ENCODE measurements at regions not wholly inside any gene's neighbourhood (a gene's known extent, or its start where the extent isn't known, plus 50 kb on each side); places are given as distances from the start of the nearest gene placed in this dataset.
"Not testable (repeated sequence)": the region's sequence is repeated elsewhere in the genome, so short reads cannot be mapped to it uniquely, and the experiment has no call there.

- DNase-seq (ENCODE audit: low spot score in 2 of 2): no peak
- Mint-ChIP-seq H3K27ac (no peak overlapping the region), H3K36me3 (no peaks in the 10 kb centered on the region), H3K9me3 (no peaks in the 10 kb centered on the region)
- peak in 1 of 2 donors; percentile 55 for ATAC-seq
These were observed 229.8 kb upstream of the TEX13C start for GRCh38 chrX:125089761-125090445.

GRCh38 chrX:125093852-125094251 is 225.8 kb upstream of the TEX13C start:
- Mint-ChIP-seq H3K9me3 (no peaks in the 10 kb centered on the region), H3K27ac (no peak overlapping the region), H3K36me3 (no peaks in the 10 kb centered on the region)
- ATAC-seq (no peak), DNase-seq (ENCODE audit: low spot score in 2 of 2) (no peak)

GRCh38 chrX:125094901-125095300 is 224.8 kb upstream of the TEX13C start:
- Mint-ChIP-seq H3K27ac (no peak overlapping the region), H3K36me3 (no peaks in the 10 kb centered on the region), H3K9me3 (no peaks in the 10 kb centered on the region)
- DNase-seq (ENCODE audit: low spot score in 2 of 2) (no peak), ATAC-seq (no peak)

- H3K9me3 Mint-ChIP-seq: no peaks in the 10 kb centered on the region
- no peak overlapping the region for H3K27ac Mint-ChIP-seq
- DNase-seq (ENCODE audit: low spot score in 2 of 2) (no peak), ATAC-seq (no peak)
- no peaks in the 10 kb centered on the region for H3K36me3 Mint-ChIP-seq
These were observed 223.2 kb upstream of the TEX13C start for GRCh38 chrX:125096469-125096868.

DNA sequence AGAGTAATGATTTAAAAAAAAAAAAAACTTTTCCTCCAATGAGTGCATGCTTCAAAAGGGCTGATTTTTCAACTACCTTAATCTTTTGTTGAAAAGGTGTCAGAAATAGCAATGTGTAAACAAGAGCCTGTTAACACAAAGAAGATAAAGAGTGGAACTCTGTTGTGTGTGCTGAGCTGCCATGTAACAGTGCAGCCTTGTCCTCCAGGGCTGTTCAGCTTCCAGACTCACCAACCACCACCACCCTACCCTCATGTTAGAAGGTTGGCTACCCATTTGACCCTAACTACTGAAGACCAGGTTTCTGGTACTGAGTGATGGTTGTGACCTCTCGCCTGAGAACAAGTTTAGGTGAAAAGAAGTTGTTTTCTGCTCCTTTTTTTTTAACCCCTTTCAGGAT is 222.8 kb upstream of the TEX13C start:
- no peak for ATAC-seq
- Mint-ChIP-seq H3K9me3 (no peaks in the 10 kb centered on the region), H3K36me3 (no peaks in the 10 kb centered on the region), H3K27ac (no peak overlapping the region)
- no peak for DNase-seq (ENCODE audit: low spot score in 2 of 2)

GRCh38 chrX:125101971-125102755 is 217.5 kb upstream of the TEX13C start:
- ATAC-seq (no peak), DNase-seq (ENCODE audit: low spot score in 2 of 2) (no peak)
- no peaks in the 10 kb centered on the region for H3K36me3 Mint-ChIP-seq
- no peaks in the 10 kb centered on the region for H3K9me3 Mint-ChIP-seq
- H3K27ac Mint-ChIP-seq: no peak overlapping the region

DNA sequence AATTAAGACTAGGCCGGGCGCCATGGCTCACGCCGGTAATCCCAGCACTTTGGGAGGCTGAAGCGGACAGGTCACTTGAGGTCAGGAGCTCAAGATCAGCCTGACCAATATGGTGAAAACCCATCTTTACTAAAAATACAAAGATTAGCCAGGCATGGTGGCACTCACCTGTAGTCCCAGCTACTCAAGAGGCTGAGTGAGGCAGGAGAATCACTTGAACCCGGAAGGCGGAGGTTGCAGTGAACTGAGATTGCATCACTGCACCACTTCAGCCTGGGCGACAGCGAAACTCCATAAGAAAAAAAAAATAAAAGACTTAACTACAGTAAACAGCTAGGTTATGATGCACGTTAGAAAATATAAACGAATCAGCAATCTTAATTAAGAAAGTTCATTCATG is 216.0 kb upstream of the TEX13C start:
- no peaks in the 10 kb centered on the region for H3K9me3 Mint-ChIP-seq
- no peak overlapping the region for H3K27ac Mint-ChIP-seq
- no peak for DNase-seq (ENCODE audit: low spot score in 2 of 2)
- ATAC-seq: no peak
- H3K36me3 Mint-ChIP-seq: no peaks in the 10 kb centered on the region

- ATAC-seq (no peak), DNase-seq (ENCODE audit: low spot score in 2 of 2) (no peak)
- H3K36me3 Mint-ChIP-seq: no peaks in the 10 kb centered on the region
- H3K9me3 Mint-ChIP-seq: peaks cover 0 to 3% of the 10 kb centered on the region in 2 donors
- no peak overlapping the region for H3K27ac Mint-ChIP-seq
These were observed 210.8 kb upstream of the TEX13C start for GRCh38 chrX:125108921-125109320.

GRCh38 chrX:125131164-125131563 is 188.5 kb upstream of the TEX13C start:
- ATAC-seq (no peak), DNase-seq (ENCODE audit: low spot score in 2 of 2) (no peak)
- Mint-ChIP-seq H3K9me3 (no peaks in the 10 kb centered on the region), H3K27ac (no peak overlapping the region), H3K36me3 (no peaks in the 10 kb centered on the region)

DNA sequence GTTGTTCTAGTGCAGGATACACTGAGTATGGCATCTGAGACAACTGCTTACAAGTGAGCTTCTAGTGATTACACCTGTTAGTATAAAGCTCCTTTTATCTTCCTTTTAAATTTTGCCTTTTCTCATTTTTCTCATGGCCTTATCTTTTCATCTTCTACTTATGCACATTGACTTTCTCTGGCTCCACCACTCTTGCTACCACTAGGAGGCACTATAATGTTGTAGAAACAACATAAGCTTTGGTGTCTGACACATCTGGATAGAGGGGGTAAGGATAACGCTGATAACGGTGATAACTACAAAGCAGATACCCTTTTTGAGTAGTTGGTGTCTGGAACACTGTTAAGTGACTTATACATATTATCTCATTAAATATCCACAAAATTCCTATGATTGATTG is 187.4 kb upstream of the TEX13C start:
- no peak for DNase-seq (ENCODE audit: low spot score in 2 of 2)
- Mint-ChIP-seq H3K9me3 (no peaks in the 10 kb centered on the region), H3K36me3 (no peaks in the 10 kb centered on the region), H3K27ac (no peak overlapping the region)
- no peak for ATAC-seq

GRCh38 chrX:125137521-125137920 is 182.2 kb upstream of the TEX13C start:
- ATAC-seq: no peak
- Mint-ChIP-seq H3K9me3 (no peaks in the 10 kb centered on the region), H3K36me3 (no peaks in the 10 kb centered on the region), H3K27ac (no peak overlapping the region)
- DNase-seq (ENCODE audit: low spot score in 2 of 2): no peak

DNA sequence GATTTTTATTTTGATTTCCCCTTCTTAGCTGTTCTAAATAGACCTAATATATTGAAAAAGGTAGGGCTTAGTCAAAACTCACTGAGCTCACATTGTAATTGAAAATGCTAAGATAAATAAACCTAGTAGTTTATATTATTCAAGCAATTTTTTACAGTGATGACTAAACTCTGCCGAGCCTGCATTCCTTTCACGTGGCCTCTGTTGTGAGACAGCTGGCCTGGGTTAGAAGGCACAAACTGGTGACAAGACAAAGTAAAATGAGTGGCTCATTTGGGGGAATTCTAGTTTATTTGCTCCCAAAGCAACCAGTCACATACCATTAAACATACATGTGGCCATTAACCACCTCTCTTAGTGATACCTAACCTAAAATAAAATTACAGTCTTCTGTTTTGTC is 169.4 kb upstream of the TEX13C start:
- DNase-seq (ENCODE audit: low spot score in 2 of 2): no peak
- Mint-ChIP-seq H3K36me3 (no peaks in the 10 kb centered on the region), H3K27ac (no peak overlapping the region), H3K9me3 (no peaks in the 10 kb centered on the region)
- ATAC-seq: no peak

- no peaks in the 10 kb centered on the region for H3K9me3 Mint-ChIP-seq
- no peak for ATAC-seq
- H3K27ac Mint-ChIP-seq: no peak overlapping the region
- DNase-seq (ENCODE audit: low spot score in 2 of 2): no peak
- no peaks in the 10 kb centered on the region for H3K36me3 Mint-ChIP-seq
These were observed 168.5 kb upstream of the TEX13C start for GRCh38 chrX:125151146-125151545.

GRCh38 chrX:125152011-125152410 is 167.7 kb upstream of the TEX13C start:
- ATAC-seq (no peak), DNase-seq (ENCODE audit: low spot score in 2 of 2) (no peak)
- Mint-ChIP-seq H3K27ac (no peak overlapping the region), H3K36me3 (no peaks in the 10 kb centered on the region), H3K9me3 (no peaks in the 10 kb centered on the region)

GRCh38 chrX:125153621-125154020 is 166.1 kb upstream of the TEX13C start:
- no peak for DNase-seq (ENCODE audit: low spot score in 2 of 2)
- no peaks in the 10 kb centered on the region for H3K9me3 Mint-ChIP-seq
- H3K36me3 Mint-ChIP-seq: no peaks in the 10 kb centered on the region
- no peak overlapping the region for H3K27ac Mint-ChIP-seq
- no peak for ATAC-seq

DNA sequence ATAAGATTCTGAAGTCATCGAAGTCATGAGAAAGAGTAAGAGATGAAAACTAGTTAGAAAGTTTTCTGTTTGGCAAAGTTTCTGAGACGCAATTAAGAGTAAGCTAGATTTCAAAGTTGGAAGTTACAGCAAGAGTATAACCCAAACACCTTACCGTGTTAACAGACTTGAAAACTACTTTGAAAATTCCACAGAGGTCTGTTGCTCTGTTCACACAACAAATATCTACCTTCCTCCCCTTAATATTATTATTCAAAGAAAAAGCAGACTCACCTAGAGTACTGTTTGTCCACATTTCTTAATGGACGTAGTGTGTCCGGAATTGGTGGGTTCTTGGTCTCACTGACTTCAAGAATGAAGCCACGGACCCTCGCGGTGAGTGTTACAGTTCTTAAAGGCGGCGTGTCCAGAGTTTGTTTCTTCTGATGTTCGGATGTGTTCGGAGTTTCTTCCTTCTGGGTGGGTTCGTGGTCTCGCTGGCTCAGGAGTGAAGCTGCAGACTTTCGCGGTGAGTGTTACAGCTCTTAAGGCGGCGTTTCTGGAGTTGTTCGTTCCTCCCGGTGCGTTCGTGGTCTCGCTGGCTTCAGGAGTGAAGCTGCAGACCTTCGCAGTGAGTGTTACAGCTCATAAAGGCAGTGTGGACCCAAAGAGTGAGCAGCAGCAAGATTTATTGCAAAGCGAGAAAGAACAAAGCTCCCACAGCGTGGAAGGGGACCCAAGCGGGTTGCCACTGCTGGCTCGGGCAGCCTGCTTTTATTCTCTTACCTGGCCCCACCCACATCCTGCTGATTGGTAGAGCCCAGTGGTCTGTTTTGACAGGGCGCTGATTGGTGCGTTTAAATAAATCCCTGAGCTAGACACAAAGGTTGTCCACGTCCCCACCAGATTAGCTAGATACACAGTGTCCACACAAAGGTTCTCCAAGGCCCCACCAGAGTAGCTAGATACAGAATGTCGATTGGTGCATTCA is 165.1 kb upstream of the TEX13C start:
- not testable (repeated sequence) for DNase-seq (ENCODE audit: low spot score in 2 of 2); H3K27ac Mint-ChIP-seq; H3K36me3 Mint-ChIP-seq; H3K9me3 Mint-ChIP-seq; ATAC-seq
